K562 (cell line): ENCODE measurements at regions not wholly inside any gene's neighbourhood (a gene's known extent, or its start where the extent isn't known, plus 50 kb on each side); places are given as distances from the start of the nearest gene placed in this dataset.

Experiments used
- ATAC-seq: fragments of 200-7000 bp; cut with Tn5 transposase; 3 replicates; pipeline ENCODE4 v1.9.1; 2020; ENCODE audit warnings: moderate library complexity
- BruUV-seq: library from RNA; stranded (reverse); fragments of 400-500 nt; replicated peaks from 2 replicates; lab custom pipeline; 2021; lab: Mats Ljungman, UMichigan
- CTCF ChIA-PET: fragments of 300-600 bp; formaldehyde crosslinking; extraction: SDS; loops from one replicate; lab custom pipeline; 2021; ENCODE audit warnings: low intra/inter-chr PET ratio; lab: Yijun Ruan, JAX
- POLR2A ChIA-PET: fragments of 300-600, 350-650 bp; sonication (Branson Sonifier 250); formaldehyde crosslinking; extraction: SDS; loops from one replicate; lab custom pipeline; 2021; ENCODE audit warnings: antibody characterized with exemption, inconsistent platforms; lab: Yijun Ruan, JAX
- DNase-seq, 4 experiments: peaks; one replicate each; pipeline versions ENCODE4 v3.0.0 to v3.0.0-alpha.2; 2011 to 2018; ENCODE audit warnings: low spot score in 3 of 4, mixed read lengths in 3 of 4; ENCODE audit errors: extremely low read depth in 1 of 4
- FAIRE-seq: peaks from 2 replicates; lab custom pipeline; 2011; peaks lifted over from hg19 to GRCh38; lab: Jason Lieb, UNC
- H2AFZ ChIP-seq: 2 replicates; pipeline ENCODE4 v1.6.0; 2011; ENCODE audit warnings: low read depth, low read length, control low read depth, inconsistent platforms
- H3K27ac ChIP-seq: fragments of 200-600 bp; 3 replicates; pipeline ENCODE4 v1.8.0; 2011; ENCODE audit warnings: low read depth, mild to moderate bottlenecking, control low read depth, inconsistent platforms, low read length, moderate library complexity, mixed read lengths; ENCODE audit errors: extremely low read depth
- H3K27me3 ChIP-seq, 2 experiments: fragments of 300-600 bp in 1 of 2; 2 replicates in 1 of 2; 3 replicates in 1 of 2; pipeline versions ENCODE4 v1.6.0 to v1.8.0; 2011; ENCODE audit warnings: inconsistent platforms in 2 of 2, low read length in 2 of 2, mild to moderate bottlenecking in 1 of 2, mixed read lengths in 1 of 2, moderate library complexity in 1 of 2; ENCODE audit not compliant: control insufficient read depth in 2 of 2, insufficient read depth in 2 of 2
- H3K36me3 ChIP-seq: fragments of 300-600 bp; 3 replicates; pipeline ENCODE4 v1.8.0; 2011; ENCODE audit warnings: mild to moderate bottlenecking, low read length, inconsistent platforms; ENCODE audit not compliant: control insufficient read depth, insufficient read depth
- H3K4me1 ChIP-seq, 2 experiments: fragments of 200-600 bp in 1 of 2; replicated peaks in 1 of 2; 2 replicates in 1 of 2; 3 replicates in 1 of 2; pipeline versions ENCODE4 v1.5.1 to v1.8.0; 2011; ENCODE audit warnings: inconsistent platforms in 2 of 2, low read length in 2 of 2, mild to moderate bottlenecking in 1 of 2, mixed read lengths in 1 of 2, moderate library complexity in 1 of 2; ENCODE audit not compliant: control insufficient read depth in 2 of 2, insufficient read depth in 2 of 2
- H3K4me2 ChIP-seq: 2 replicates; pipeline ENCODE4 v1.6.1; 2011; ENCODE audit warnings: low read length, control low read depth, inconsistent platforms, mixed read lengths; ENCODE audit not compliant: insufficient read depth
- H3K4me3 ChIP-seq: fragments of 200-600 bp; sonication (generic), shearing (Covaris generic); 2 replicates; pipeline ENCODE4 v1.5.1; 2016; ENCODE audit warnings: control low read depth, inconsistent platforms
- H3K79me2 ChIP-seq: fragments of 200-600 bp; 3 replicates; pipeline ENCODE4 v1.8.0; 2011; ENCODE audit warnings: low read length, inconsistent platforms; ENCODE audit not compliant: control insufficient read depth, insufficient read depth
- H3K9ac ChIP-seq, 2 experiments: 2 replicates each; pipeline versions ENCODE4 v1.6.0 to v1.6.1; 2011; ENCODE audit warnings: low read depth in 2 of 2, low read length in 2 of 2, control low read depth in 1 of 2, inconsistent platforms in 1 of 2, mild to moderate bottlenecking in 1 of 2, mixed read lengths in 1 of 2; ENCODE audit not compliant: insufficient read depth in 1 of 2
- H3K9me1 ChIP-seq: one replicate; pipeline ENCODE4 v1.6.0; 2011; ENCODE audit warnings: inconsistent platforms, mild to moderate bottlenecking, low read length, moderate library complexity; ENCODE audit not compliant: control insufficient read depth, insufficient read depth
- H3K9me3 ChIP-seq: replicated peaks from 2 replicates; pipeline ENCODE4 v1.5.1; 2011; ENCODE audit warnings: low read depth, low read length, inconsistent platforms; ENCODE audit not compliant: control insufficient read depth, insufficient read depth
- H4K20me1 ChIP-seq: replicated peaks from 2 replicates; pipeline ENCODE4 v1.6.1; 2011; ENCODE audit warnings: low read length, inconsistent platforms, mixed read lengths; ENCODE audit not compliant: control insufficient read depth, insufficient read depth
- JUND ChIP-seq, 2 experiments: IDR thresholded peaks; 2 replicates in 1 of 2; 3 replicates in 1 of 2; pipeline ENCODE4 v1.6.1; 2011; ENCODE audit warnings: borderline replicate concordance in 2 of 2, low read depth in 2 of 2, low read length in 2 of 2, improper control_type of control experiment in 1 of 2, missing biosample characterization in 1 of 2, missing genetic modification characterization in 1 of 2, missing genetic modification reagents in 1 of 2
- ZNF431 ChIP-seq: sonication (generic); formaldehyde crosslinking; IDR thresholded peaks from 2 replicates; pipeline ENCODE4 v1.8.0; 2022; ENCODE audit warnings: mild to moderate bottlenecking, missing genetic modification reagents
- ZNF584 ChIP-seq: fragments of 200-800 bp; sonication (Bioruptor generic); IDR thresholded peaks from 2 replicates; pipeline ENCODE4 v1.6.1; 2016; ENCODE audit warnings: low read depth, mild to moderate bottlenecking, missing genetic modification characterization, missing compliant biosample characterization
- WGBS: fragments of 100-300 bp; shearing (Covaris generic); methylation state at CpG from one replicate; pipeline ENCODE4 v1.1.6; 2016; ENCODE audit warnings: low coverage, mixed read lengths; ENCODE audit not compliant: insufficient coverage; ENCODE audit errors: missing lambda C conversion rate; 5-methylcytosine and 5-hydroxymethylcytosine counted together
- in situ Hi-C: fragments of 300-500 bp; cut with MboI; formaldehyde crosslinking; loops from 4 replicates; pipeline ENCODE4 v1.15.0; 2018; ENCODE audit warnings: inconsistent platforms, mixed read lengths
- intact Hi-C: fragments of 100-400 bp; cut with micrococcal nuclease; formaldehyde crosslinking; loops from 2 replicates; pipeline ENCODE4 v1.14.2; 2022
- TF ChIP-seq, protein P1 (sequence below): fragments of 450-650 bp; conservative IDR thresholded peaks from 2 replicates; pipeline ENCODE4 v1.6.1; 2016; ENCODE audit warnings: missing genetic modification characterization, low read depth, mild to moderate bottlenecking, missing compliant biosample characterization, moderate library complexity
- TF ChIP-seq, protein P2 (sequence below): fragments of 250-450 bp; sonication (Bioruptor Pico); IDR thresholded peaks from 2 replicates; pipeline ENCODE4 v1.8.0; 2022; ENCODE audit warnings: inconsistent platforms
- TF ChIP-seq, protein P3 (sequence below), 2 experiments: fragments of 150-350 bp in 1 of 2; IDR thresholded peaks; 2 replicates each; pipeline ENCODE4 v1.6.1; 2012 to 2016; ENCODE audit warnings: low read depth in 2 of 2, low read length in 2 of 2, mild to moderate bottlenecking in 1 of 2, moderate library complexity in 1 of 2

DNA sequence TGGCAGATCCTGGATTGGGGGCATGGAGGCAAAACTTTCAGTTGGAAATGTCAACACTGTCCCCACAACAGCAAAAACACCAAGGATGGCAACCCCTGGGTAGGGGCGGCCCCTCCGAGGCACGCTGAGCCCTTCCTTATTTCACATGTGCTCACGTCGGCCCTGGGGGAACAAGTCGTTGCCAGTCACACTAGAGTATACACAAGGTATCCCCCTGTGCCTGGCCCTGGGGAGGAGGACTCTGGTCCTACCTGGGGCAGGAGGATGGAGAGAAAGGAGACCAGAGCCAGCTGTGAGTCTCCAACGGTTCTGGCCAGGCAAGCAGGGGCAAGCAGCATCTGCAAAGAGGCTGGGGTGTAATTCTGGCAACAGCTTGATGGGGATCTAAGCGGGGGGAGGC, 126.9 kb upstream of the FOXD4L5 start:
- Histone ChIP-seq H3K4me3 (no peak overlapping the region), H3K9me1 (no peaks in the 10 kb centered on the region)
- DNase-seq = no peak
- POLR2A ChIA-PET = no interaction called here
- TF ChIP-seq, protein P1, sequence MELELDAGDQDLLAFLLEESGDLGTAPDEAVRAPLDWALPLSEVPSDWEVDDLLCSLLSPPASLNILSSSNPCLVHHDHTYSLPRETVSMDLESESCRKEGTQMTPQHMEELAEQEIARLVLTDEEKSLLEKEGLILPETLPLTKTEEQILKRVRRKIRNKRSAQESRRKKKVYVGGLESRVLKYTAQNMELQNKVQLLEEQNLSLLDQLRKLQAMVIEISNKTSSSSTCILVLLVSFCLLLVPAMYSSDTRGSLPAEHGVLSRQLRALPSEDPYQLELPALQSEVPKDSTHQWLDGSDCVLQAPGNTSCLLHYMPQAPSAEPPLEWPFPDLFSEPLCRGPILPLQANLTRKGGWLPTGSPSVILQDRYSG (tag) = no peak
- no peak for TF ChIP-seq ZNF584
- TF ChIP-seq, protein P2, sequence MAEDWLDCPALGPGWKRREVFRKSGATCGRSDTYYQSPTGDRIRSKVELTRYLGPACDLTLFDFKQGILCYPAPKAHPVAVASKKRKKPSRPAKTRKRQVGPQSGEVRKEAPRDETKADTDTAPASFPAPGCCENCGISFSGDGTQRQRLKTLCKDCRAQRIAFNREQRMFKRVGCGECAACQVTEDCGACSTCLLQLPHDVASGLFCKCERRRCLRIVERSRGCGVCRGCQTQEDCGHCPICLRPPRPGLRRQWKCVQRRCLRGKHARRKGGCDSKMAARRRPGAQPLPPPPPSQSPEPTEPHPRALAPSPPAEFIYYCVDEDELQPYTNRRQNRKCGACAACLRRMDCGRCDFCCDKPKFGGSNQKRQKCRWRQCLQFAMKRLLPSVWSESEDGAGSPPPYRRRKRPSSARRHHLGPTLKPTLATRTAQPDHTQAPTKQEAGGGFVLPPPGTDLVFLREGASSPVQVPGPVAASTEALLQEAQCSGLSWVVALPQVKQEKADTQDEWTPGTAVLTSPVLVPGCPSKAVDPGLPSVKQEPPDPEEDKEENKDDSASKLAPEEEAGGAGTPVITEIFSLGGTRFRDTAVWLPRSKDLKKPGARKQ (CRISPR knock-in tag) = no peak
- TF ChIP-seq, protein P3, sequence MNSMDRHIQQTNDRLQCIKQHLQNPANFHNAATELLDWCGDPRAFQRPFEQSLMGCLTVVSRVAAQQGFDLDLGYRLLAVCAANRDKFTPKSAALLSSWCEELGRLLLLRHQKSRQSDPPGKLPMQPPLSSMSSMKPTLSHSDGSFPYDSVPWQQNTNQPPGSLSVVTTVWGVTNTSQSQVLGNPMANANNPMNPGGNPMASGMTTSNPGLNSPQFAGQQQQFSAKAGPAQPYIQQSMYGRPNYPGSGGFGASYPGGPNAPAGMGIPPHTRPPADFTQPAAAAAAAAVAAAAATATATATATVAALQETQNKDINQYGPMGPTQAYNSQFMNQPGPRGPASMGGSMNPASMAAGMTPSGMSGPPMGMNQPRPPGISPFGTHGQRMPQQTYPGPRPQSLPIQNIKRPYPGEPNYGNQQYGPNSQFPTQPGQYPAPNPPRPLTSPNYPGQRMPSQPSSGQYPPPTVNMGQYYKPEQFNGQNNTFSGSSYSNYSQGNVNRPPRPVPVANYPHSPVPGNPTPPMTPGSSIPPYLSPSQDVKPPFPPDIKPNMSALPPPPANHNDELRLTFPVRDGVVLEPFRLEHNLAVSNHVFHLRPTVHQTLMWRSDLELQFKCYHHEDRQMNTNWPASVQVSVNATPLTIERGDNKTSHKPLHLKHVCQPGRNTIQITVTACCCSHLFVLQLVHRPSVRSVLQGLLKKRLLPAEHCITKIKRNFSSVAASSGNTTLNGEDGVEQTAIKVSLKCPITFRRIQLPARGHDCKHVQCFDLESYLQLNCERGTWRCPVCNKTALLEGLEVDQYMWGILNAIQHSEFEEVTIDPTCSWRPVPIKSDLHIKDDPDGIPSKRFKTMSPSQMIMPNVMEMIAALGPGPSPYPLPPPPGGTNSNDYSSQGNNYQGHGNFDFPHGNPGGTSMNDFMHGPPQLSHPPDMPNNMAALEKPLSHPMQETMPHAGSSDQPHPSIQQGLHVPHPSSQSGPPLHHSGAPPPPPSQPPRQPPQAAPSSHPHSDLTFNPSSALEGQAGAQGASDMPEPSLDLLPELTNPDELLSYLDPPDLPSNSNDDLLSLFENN (IDR thresholded peaks at IDR 0.05; ENCODE audit: low read depth in 2 of 2, low read length in 2 of 2) = no peak
- TF ChIP-seq ZNF431 (CRISPR knock-in tag) = no peak
- TF ChIP-seq JUND (IDR thresholded peaks at IDR 0.05; ENCODE audit: borderline replicate concordance, low read depth, low read length) = no peak
- no peak for TF ChIP-seq JUND (tag; IDR thresholded peaks at IDR 0.05; ENCODE audit: borderline replicate concordance, low read depth, low read length)
- TF ChIP-seq, all 486 proteins: peak for 0
- Histone ChIP-seq H4K20me1 (no peaks in the 10 kb centered on the region), H3K36me3 (no peaks in the 10 kb centered on the region), H3K27me3 (peaks cover 0 to 25% of the 10 kb centered on the region in 2 experiments; a peak in 3 of 5 replicates), H3K9ac (no peak overlapping the region), H3K4me1 (no peaks in the 10 kb centered on the region; a peak in 1 of 5 replicates), H2AFZ (no peak overlapping the region), H3K79me2 (no peaks in the 10 kb centered on the region), H3K9me3 (no peaks in the 10 kb centered on the region), H3K4me2 (no peak overlapping the region), H3K27ac (no peak overlapping the region)
- FAIRE-seq (no peak), ATAC-seq (no peak)
- BruUV-seq = no TSS peak
- WGBS = no CpG with 5 or more reads among the region's 8 CpGs
- intact Hi-C loops = no loop called here
- CTCF ChIA-PET = no interaction called here
- in situ Hi-C loops = no loop called here
